ENCODE measurements at regions not wholly inside any gene's neighbourhood (a gene's known extent, or its start where the extent isn't known, plus 50 kb on each side); places are given as distances from the start of the nearest gene placed in this dataset.

- TF ChIP-seq POLR2A (IDR thresholded peaks at IDR 0.05), result no peak
- TF ChIP-seq CTCF (IDR thresholded peaks at IDR 0.05), result no peak
Measured at GRCh38 chr2:128726911-128727310, 408.2 kb upstream of the HS6ST1 start.

Data from testis (tissue), 2 donors.